Left forelimb (tissue), 1 donor: ENCODE measurements at regions not wholly inside any gene's neighbourhood (a gene's known extent, or its start where the extent isn't known, plus 50 kb on each side); places are given as distances from the start of the nearest gene placed in this dataset.

ENCODE experiments used
- DNase-seq: peaks from one replicate; pipeline ENCODE4 v3.0.0-alpha.2; 2018; ENCODE audit warnings: low spot score

- no peak for DNase-seq
These were observed 1314.2 kb downstream of the OTOL1 start for GRCh38 chr3:162810776-162811175.

GRCh38 chr3:162842549-162843216, 1346.1 kb downstream of the OTOL1 start:
- no peak for DNase-seq

- DNase-seq: no peak
These were observed 1349.3 kb downstream of the OTOL1 start for GRCh38 chr3:162845918-162846317.

GRCh38 chr3:162847511-162847910, 1350.9 kb downstream of the OTOL1 start:
- no peak for DNase-seq

- no peak for DNase-seq
These were observed 1367.0 kb downstream of the OTOL1 start for GRCh38 chr3:162863579-162863978.

GRCh38 chr3:162865466-162865865, 1368.9 kb downstream of the OTOL1 start:
- DNase-seq: no peak

GRCh38 chr3:162879021-162879562, 1382.5 kb downstream of the OTOL1 start:
- DNase-seq: no peak

- DNase-seq: no peak
These were observed 1387.8 kb downstream of the OTOL1 start for GRCh38 chr3:162884373-162884772.

GRCh38 chr3:162892921-162893793, 1396.5 kb downstream of the OTOL1 start:
- DNase-seq: no peak

- no peak for DNase-seq
These were observed 1400.7 kb downstream of the OTOL1 start for GRCh38 chr3:162897291-162897690.

GRCh38 chr3:162932503-162932902, 1435.9 kb downstream of the OTOL1 start:
- DNase-seq: no peak

GRCh38 chr3:162933656-162934055, 1437.0 kb downstream of the OTOL1 start:
- DNase-seq: no peak

- no peak for DNase-seq
These were observed 1440.1 kb downstream of the OTOL1 start for GRCh38 chr3:162936706-162937105.

GRCh38 chr3:162938083-162938482, 1441.5 kb downstream of the OTOL1 start:
- DNase-seq: no peak

- no peak for DNase-seq
These were observed 1449.0 kb downstream of the OTOL1 start for GRCh38 chr3:162945626-162946025.

GRCh38 chr3:162956711-162957110, 1460.1 kb downstream of the OTOL1 start:
- DNase-seq: no peak

- DNase-seq: no peak
These were observed 1463.7 kb downstream of the OTOL1 start for GRCh38 chr3:162960269-162960668.

GRCh38 chr3:162970292-162970691, 1473.7 kb downstream of the OTOL1 start:
- DNase-seq: no peak

- DNase-seq: no peak
These were observed 1475.1 kb downstream of the OTOL1 start for GRCh38 chr3:162971715-162972114.

- no peak for DNase-seq
These were observed 1476.9 kb downstream of the OTOL1 start for GRCh38 chr3:162973428-162973917.

- no peak for DNase-seq
These were observed 1481.5 kb downstream of the OTOL1 start for GRCh38 chr3:162978136-162978535.

- DNase-seq: no peak
These were observed 1488.1 kb downstream of the OTOL1 start for GRCh38 chr3:162984746-162985145.
